ENCODE measurements at regions not wholly inside any gene's neighbourhood (a gene's known extent, or its start where the extent isn't known, plus 50 kb on each side); places are given as distances from the start of the nearest gene placed in this dataset.
A peak's percentile ranks its signal among the peaks of the same experiment; 100 is the strongest.

DNA sequence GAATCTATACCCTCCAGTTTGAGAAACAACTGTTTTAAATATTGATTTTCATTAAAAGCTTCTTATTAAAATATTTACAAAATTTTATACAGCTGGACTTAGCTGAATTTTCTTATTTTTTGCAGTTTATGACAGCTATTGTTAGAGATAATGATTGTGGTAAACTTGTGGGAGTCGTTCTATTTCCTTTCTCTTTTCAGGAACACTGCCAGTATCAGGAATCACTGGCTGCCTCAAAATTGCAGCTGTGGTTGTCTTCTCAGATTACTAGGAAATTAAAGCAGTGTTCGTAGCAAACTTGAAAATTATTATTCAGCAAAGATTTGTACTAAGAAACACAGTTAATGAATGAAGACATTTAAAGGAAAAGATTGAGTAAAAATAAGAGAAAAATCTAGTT, 311.0 kb downstream of the CENPW start:
- no peak overlapping the region for H2BK20ac ChIP-seq (ENCODE audit: low read depth, low read length)
- no peak overlapping the region for H3K4me3 ChIP-seq (ENCODE audit: insufficient read depth, low read depth, low read length)
- H3K27me3 ChIP-seq (ENCODE audit: control insufficient read depth, insufficient read depth, low read length): no peaks in the 10 kb centered on the region; the same call in 1 of the 2 replicates
- DNase-seq (peak; percentile 25), ATAC-seq (ENCODE audit: low read depth) (no peak)
- ChIA-PET CTCF (no interaction called here), POLR2A (ENCODE audit: unreplicated experiment) (no interaction called here)
- no peak overlapping the region for H2AFZ ChIP-seq (replicated peaks; ENCODE audit: low read length, poor library complexity)
- H3K9me3 ChIP-seq (ENCODE audit: control insufficient read depth, insufficient read depth, low read length): peaks cover 7% of the 10 kb centered on the region
- H2AK9ac ChIP-seq (replicated peaks; ENCODE audit: low read depth, low read length, poor library complexity): no peak overlapping the region
- no peak overlapping the region for H2BK5ac ChIP-seq (ENCODE audit: low read depth, low read length, poor library complexity, severe bottlenecking)
- in situ Hi-C loops (cut with MboI; ENCODE audit: low sequenced_read_pairs) (loop anchor here (25.0 kb wide), 1 partner anchor 639 kb away; no protein-coding TSS in a partner anchor), intact Hi-C loops (cut with micrococcal nuclease) (no loop called here), dilution Hi-C loops (cut with HindIII; ENCODE audit: low sequenced_read_pairs, unreplicated experiment) (no loop called here)
- H4K91ac ChIP-seq (ENCODE audit: insufficient read depth, low read depth, low read length): no peak overlapping the region
- H3K4me2 ChIP-seq (ENCODE audit: low read depth, low read length): no peak overlapping the region
- no peaks in the 10 kb centered on the region for H3K9me1 ChIP-seq (ENCODE audit: insufficient read depth, low read length)
- TF ChIP-seq MAZ (IDR thresholded peaks at IDR 0.05; ENCODE audit: borderline replicate concordance, low read depth, low read length) (no peak), MAFK (IDR thresholded peaks at IDR 0.05; ENCODE audit: low read depth, low read length) (no peak), BHLHE40 (IDR thresholded peaks at IDR 0.05; ENCODE audit: low read depth, low read length) (no peak), MXI1 (IDR thresholded peaks at IDR 0.05; ENCODE audit: borderline replicate concordance, low read depth, low read length) (no peak), CHD1 (IDR thresholded peaks at IDR 0.05; ENCODE audit: low read depth, low read length) (no peak), RAD21 (IDR thresholded peaks at IDR 0.05; ENCODE audit: low read length) (no peak), POLR2A (IDR thresholded peaks at IDR 0.05; ENCODE audit: low read depth, low read length) (no peak), CEBPB (IDR thresholded peaks at IDR 0.05; ENCODE audit: low read depth, low read length) (no peak), SMC3 (IDR thresholded peaks at IDR 0.05; ENCODE audit: low read depth, low read length) (no peak), RCOR1 (IDR thresholded peaks at IDR 0.05; ENCODE audit: insufficient replicate concordance, low read length) (no peak)
- TF ChIP-seq, protein P1, sequence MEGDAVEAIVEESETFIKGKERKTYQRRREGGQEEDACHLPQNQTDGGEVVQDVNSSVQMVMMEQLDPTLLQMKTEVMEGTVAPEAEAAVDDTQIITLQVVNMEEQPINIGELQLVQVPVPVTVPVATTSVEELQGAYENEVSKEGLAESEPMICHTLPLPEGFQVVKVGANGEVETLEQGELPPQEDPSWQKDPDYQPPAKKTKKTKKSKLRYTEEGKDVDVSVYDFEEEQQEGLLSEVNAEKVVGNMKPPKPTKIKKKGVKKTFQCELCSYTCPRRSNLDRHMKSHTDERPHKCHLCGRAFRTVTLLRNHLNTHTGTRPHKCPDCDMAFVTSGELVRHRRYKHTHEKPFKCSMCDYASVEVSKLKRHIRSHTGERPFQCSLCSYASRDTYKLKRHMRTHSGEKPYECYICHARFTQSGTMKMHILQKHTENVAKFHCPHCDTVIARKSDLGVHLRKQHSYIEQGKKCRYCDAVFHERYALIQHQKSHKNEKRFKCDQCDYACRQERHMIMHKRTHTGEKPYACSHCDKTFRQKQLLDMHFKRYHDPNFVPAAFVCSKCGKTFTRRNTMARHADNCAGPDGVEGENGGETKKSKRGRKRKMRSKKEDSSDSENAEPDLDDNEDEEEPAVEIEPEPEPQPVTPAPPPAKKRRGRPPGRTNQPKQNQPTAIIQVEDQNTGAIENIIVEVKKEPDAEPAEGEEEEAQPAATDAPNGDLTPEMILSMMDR (conservative IDR thresholded peaks at IDR 0.05; ENCODE audit: low read depth, low read length): no peak
- TF ChIP-seq, protein P2, sequence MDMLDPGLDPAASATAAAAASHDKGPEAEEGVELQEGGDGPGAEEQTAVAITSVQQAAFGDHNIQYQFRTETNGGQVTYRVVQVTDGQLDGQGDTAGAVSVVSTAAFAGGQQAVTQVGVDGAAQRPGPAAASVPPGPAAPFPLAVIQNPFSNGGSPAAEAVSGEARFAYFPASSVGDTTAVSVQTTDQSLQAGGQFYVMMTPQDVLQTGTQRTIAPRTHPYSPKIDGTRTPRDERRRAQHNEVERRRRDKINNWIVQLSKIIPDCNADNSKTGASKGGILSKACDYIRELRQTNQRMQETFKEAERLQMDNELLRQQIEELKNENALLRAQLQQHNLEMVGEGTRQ (IDR thresholded peaks at IDR 0.05; ENCODE audit: low read depth, low read length): no peak
- H3K4ac ChIP-seq (ENCODE audit: low read depth, low read length): no peak overlapping the region
- BruUV-seq (replicated peaks): no TSS peak
- H3K27ac ChIP-seq (ENCODE audit: insufficient read depth, low read length): no peak overlapping the region
- no peak overlapping the region for H3K23ac ChIP-seq (ENCODE audit: low read depth, low read length)
- H3K56ac ChIP-seq (ENCODE audit: extremely low read depth, insufficient read depth, low read length): no peak overlapping the region
- no peak overlapping the region for H2AK5ac ChIP-seq (ENCODE audit: low read depth, low read length)
- H4K5ac ChIP-seq (ENCODE audit: low read depth, low read length): no peak overlapping the region
- H2BK120ac ChIP-seq (ENCODE audit: low read depth, low read length): no peak overlapping the region
- no peak overlapping the region for H2BK15ac ChIP-seq (ENCODE audit: low read depth, low read length)
- H3K79me1 ChIP-seq (ENCODE audit: low read depth in 1 of 2, low read length in 2 of 2): no peaks in the 10 kb centered on the region
- H3K14ac ChIP-seq (replicated peaks; ENCODE audit: low read depth, low read length): no peak overlapping the region
- no CpG with 5 or more reads among the region's 2 CpGs for WGBS, 2 experiments (ENCODE audit: extremely low coverage in 2 of 2, insufficient read length in 1 of 2)
- H3K9ac ChIP-seq (ENCODE audit: low read depth, low read length): no peak overlapping the region
- no peak overlapping the region for H4K8ac ChIP-seq (ENCODE audit: low read depth in 2 of 2, low read length in 2 of 2)
- H3K18ac ChIP-seq (ENCODE audit: low read depth, low read length): no peak overlapping the region
- H4K20me1 ChIP-seq (ENCODE audit: insufficient read depth, low read length): no peaks in the 10 kb centered on the region
- no peaks in the 10 kb centered on the region for H3K36me3 ChIP-seq (ENCODE audit: control insufficient read depth, insufficient read depth, low read length)
- no peaks in the 10 kb centered on the region for H3K4me1 ChIP-seq (ENCODE audit: control insufficient read depth, insufficient read depth, low read length)
